Activated CD8-positive, alpha-beta T cell treated with anti-CD3 and anti-CD28 coated beads for 36 hours (primary cell): ENCODE measurements at regions not wholly inside any gene's neighbourhood (a gene's known extent, or its start where the extent isn't known, plus 50 kb on each side); places are given as distances from the start of the nearest gene placed in this dataset.
"Not testable (repeated sequence)": the region's sequence is repeated elsewhere in the genome, so short reads cannot be mapped to it uniquely, and the experiment has no call there.

ENCODE experiments used
- ATAC-seq: fragments of 200-7000 bp; cut with Tn5 transposase; one replicate; pipeline ENCODE4 v1.10.0; 2021; ENCODE audit warnings: mild to moderate bottlenecking, moderate library complexity
- CTCF ChIA-PET: fragments of 350-600 bp; sonication (Branson Sonifier 250); formaldehyde crosslinking; loops from one replicate; lab custom pipeline; 2021; ENCODE audit warnings: antibody characterized with exemption; lab: Charles Lee
- POLR2A ChIA-PET: fragments of 350-600 bp; sonication (Branson Sonifier 250); formaldehyde crosslinking; loops from one replicate; lab custom pipeline; 2021; ENCODE audit warnings: antibody characterized with exemption; lab: Charles Lee
- DNase-seq: peaks from one replicate; pipeline ENCODE4 v3.0.0-alpha.2; 2020
- H3K27ac Mint-ChIP-seq: one replicate; pipeline ENCODE4 v1.8.0; 2021; ENCODE audit warnings: mild to moderate bottlenecking, mixed read lengths
- H3K27me3 Mint-ChIP-seq: one replicate; pipeline ENCODE4 v1.8.0; 2021; ENCODE audit warnings: mixed read lengths
- H3K36me3 Mint-ChIP-seq: one replicate; pipeline ENCODE4 v1.8.0; 2021; ENCODE audit warnings: low read depth, mixed read lengths
- H3K4me1 Mint-ChIP-seq: one replicate; pipeline ENCODE4 v1.8.0; 2021; ENCODE audit warnings: low read depth, mixed read lengths
- H3K4me3 Mint-ChIP-seq: one replicate; pipeline ENCODE4 v1.8.0; 2021; ENCODE audit warnings: mild to moderate bottlenecking, moderate library complexity, mixed read lengths
- H3K9me3 Mint-ChIP-seq: one replicate; pipeline ENCODE4 v1.8.0; 2021; ENCODE audit warnings: mixed read lengths
- CTCF ChIP-seq: fragments of 200-600 bp; IDR thresholded peaks from one replicate; pipeline ENCODE4 v1.8.0; 2022; ENCODE audit warnings: antibody characterized with exemption, mild to moderate bottlenecking
- intact Hi-C: fragments of 100-400 bp; cut with micrococcal nuclease; formaldehyde crosslinking; loops from one replicate; pipeline ENCODE4 v1.10.0; 2022

GRCh38 chr6:9699888-9700287 is 715.0 kb downstream of the TFAP2A start:
- H3K27ac Mint-ChIP-seq = no peak overlapping the region
- H3K9me3 Mint-ChIP-seq = no peaks in the 10 kb centered on the region
- no peak for TF ChIP-seq CTCF
- H3K4me3 Mint-ChIP-seq = no peak overlapping the region
- intact Hi-C loops = no loop called here
- no peaks in the 10 kb centered on the region for H3K4me1 Mint-ChIP-seq
- ATAC-seq (no peak), DNase-seq (no peak)
- no peaks in the 10 kb centered on the region for H3K36me3 Mint-ChIP-seq
- ChIA-PET CTCF (no interaction called here), POLR2A (no interaction called here)
- no peaks in the 10 kb centered on the region for H3K27me3 Mint-ChIP-seq

DNA sequence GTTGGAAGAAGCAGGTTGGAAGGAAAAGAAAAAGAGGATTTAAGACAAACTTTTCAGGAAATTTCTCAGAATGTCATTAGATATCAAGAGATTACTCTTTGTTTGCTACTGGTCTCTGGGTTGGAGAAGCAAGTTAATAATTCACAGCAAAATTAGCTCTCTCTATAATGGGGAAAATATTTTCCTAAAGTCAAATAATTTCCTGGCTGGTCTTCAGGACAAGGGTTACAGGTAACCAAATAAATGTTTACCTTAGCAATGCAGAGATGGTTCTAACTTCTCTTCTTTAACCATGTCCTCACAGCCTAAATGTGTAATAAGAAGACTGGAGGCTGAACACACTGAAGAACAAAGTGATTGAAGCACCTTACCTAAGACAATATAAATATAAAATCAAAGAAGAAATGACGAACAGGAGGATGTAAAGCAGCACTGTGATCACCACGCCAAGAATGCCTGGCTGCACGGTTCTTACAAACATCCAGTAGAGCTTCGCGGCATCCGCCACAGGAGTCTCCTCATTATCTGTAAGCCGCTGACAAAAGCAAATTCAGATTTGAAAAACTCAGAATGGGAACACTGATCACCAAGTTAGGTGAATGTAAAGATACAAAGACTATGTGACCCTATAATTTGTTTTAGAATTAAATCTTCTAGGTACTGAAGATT is 717.5 kb downstream of the TFAP2A start:
- no peak overlapping the region for H3K27ac Mint-ChIP-seq
- ChIA-PET POLR2A (no interaction called here), CTCF (no interaction called here)
- no peaks in the 10 kb centered on the region for H3K27me3 Mint-ChIP-seq
- intact Hi-C loops = no loop called here
- no peak for TF ChIP-seq CTCF
- no peaks in the 10 kb centered on the region for H3K36me3 Mint-ChIP-seq
- peaks cover 2% of the 10 kb centered on the region for H3K9me3 Mint-ChIP-seq
- DNase-seq = no peak
- no peak for ATAC-seq
- H3K4me1 Mint-ChIP-seq = no peaks in the 10 kb centered on the region
- no peak overlapping the region for H3K4me3 Mint-ChIP-seq

- CTCF ChIA-PET = no interaction called here
Measured at GRCh38 chr6:9690388-9690787, 724.5 kb downstream of the TFAP2A start.

GRCh38 chr6:9680727-9681126 is 734.1 kb downstream of the TFAP2A start:
- H3K27ac Mint-ChIP-seq, H3K27me3 Mint-ChIP-seq, DNase-seq, H3K36me3 Mint-ChIP-seq, intact Hi-C loops, H3K4me3 Mint-ChIP-seq, ATAC-seq, H3K4me1 Mint-ChIP-seq, POLR2A ChIA-PET, CTCF ChIA-PET: not testable (repeated sequence)
- peaks cover 11% of the 10 kb centered on the region for H3K9me3 Mint-ChIP-seq

More at GRCh38 chr6:9690388-9690787, 724.5 kb downstream of the TFAP2A start:
- ATAC-seq (no peak), DNase-seq (no peak)
- POLR2A ChIA-PET = no interaction called here
- intact Hi-C loops = no loop called here
- Mint-ChIP-seq H3K4me3 (no peak overlapping the region), H3K27me3 (no peaks in the 10 kb centered on the region), H3K9me3 (peaks cover 2% of the 10 kb centered on the region), H3K27ac (no peak overlapping the region), H3K36me3 (no peaks in the 10 kb centered on the region), H3K4me1 (no peaks in the 10 kb centered on the region)
- no peak for TF ChIP-seq CTCF

GRCh38 chr6:9675122-9675521 is 739.8 kb downstream of the TFAP2A start:
- DNase-seq (no peak), ATAC-seq (no peak)
- TF ChIP-seq CTCF = no peak
- CTCF ChIA-PET = no interaction called here
- H3K9me3 Mint-ChIP-seq = peaks cover 2% of the 10 kb centered on the region
- H3K36me3 Mint-ChIP-seq = no peaks in the 10 kb centered on the region
- intact Hi-C loops = no loop called here
- H3K27ac Mint-ChIP-seq = no peak overlapping the region
- H3K4me3 Mint-ChIP-seq = no peak overlapping the region
- no peaks in the 10 kb centered on the region for H3K27me3 Mint-ChIP-seq
- POLR2A ChIA-PET = no interaction called here
- H3K4me1 Mint-ChIP-seq = no peaks in the 10 kb centered on the region

DNA sequence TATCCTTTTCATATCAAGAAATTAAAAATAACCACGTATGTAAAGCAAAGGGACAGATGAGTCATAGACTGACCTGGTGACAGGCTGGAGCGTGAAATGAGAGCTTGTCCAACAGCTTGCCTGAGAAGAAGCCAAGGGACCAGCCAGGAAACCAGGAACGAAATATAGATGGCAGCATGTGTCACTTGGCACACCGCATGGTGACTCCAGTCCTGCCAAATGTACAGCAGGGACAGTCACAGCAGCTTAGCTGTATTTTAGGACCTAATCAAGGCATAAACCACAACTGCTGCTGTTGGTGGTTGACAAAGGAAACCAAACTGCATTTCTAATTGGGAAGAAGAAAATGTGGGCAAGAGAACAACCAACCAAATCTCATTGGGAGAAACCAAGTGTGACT is 755.0 kb downstream of the TFAP2A start:
- Mint-ChIP-seq H3K27me3 (no peaks in the 10 kb centered on the region), H3K4me3 (no peak overlapping the region), H3K4me1 (no peaks in the 10 kb centered on the region), H3K36me3 (no peaks in the 10 kb centered on the region), H3K27ac (no peak overlapping the region), H3K9me3 (peaks cover 13% of the 10 kb centered on the region)
- ATAC-seq (no peak), DNase-seq (no peak)
- ChIA-PET POLR2A (no interaction called here), CTCF (no interaction called here)
- intact Hi-C loops = no loop called here
- no peak for TF ChIP-seq CTCF
